GM19395 (cell line): ENCODE measurements at regions not wholly inside any gene's neighbourhood (a gene's known extent, or its start where the extent isn't known, plus 50 kb on each side); places are given as distances from the start of the nearest gene placed in this dataset.

Experiments
- ATAC-seq: cut with Tn5 transposase; IDR thresholded peaks from one replicate; pipeline ENCODE4 v1.9.1; 2021; ENCODE audit warnings: mild to moderate bottlenecking, moderate library complexity; ENCODE audit not compliant: unreplicated experiment

DNA sequence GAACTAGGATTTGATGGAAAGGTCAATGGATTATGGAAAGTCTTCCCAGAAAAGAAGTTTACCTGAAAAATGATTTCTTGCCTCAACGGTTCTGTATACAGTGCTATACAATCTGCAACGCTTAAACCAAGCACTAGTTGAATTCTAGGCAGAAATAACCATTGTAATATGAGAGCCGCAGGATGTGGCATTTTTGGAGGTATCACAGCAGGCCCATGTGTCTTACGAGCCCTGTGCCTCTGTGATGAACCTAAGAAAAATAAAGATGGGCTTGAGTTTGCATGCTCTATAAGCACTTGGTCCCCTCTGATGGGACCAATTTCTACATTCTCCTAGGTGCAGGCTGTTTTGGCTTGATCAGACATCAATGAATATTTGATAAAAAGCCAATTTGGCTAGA lies 78.7 kb upstream of the RFC3 start:
- ATAC-seq: no peak

GRCh38 chr13:33740134-33740538 lies 77.8 kb upstream of the RFC3 start:
- ATAC-seq: no peak

DNA sequence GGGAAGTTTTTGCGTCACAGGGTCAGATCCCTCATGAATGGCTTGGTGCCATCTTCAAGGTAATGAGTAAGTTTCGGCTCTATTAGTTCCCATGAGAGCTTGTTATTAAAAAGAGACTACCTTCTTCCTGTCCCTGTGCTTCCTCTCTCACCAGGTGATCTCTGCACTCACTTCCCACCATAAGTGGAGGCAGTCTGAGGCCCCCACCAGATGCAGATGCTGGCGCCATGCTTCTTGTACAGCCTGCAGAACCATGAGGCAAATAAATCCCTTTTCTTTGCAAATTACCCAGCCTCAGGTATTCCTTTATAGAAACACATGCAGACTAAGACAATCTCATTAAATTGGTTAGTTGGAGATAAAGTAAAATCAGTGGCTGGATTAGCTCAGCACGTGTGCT lies 75.6 kb upstream of the RFC3 start:
- no peak for ATAC-seq

- ATAC-seq: peak; percentile 77
These were observed 74.2 kb upstream of the RFC3 start for GRCh38 chr13:33743438-33744368.

DNA sequence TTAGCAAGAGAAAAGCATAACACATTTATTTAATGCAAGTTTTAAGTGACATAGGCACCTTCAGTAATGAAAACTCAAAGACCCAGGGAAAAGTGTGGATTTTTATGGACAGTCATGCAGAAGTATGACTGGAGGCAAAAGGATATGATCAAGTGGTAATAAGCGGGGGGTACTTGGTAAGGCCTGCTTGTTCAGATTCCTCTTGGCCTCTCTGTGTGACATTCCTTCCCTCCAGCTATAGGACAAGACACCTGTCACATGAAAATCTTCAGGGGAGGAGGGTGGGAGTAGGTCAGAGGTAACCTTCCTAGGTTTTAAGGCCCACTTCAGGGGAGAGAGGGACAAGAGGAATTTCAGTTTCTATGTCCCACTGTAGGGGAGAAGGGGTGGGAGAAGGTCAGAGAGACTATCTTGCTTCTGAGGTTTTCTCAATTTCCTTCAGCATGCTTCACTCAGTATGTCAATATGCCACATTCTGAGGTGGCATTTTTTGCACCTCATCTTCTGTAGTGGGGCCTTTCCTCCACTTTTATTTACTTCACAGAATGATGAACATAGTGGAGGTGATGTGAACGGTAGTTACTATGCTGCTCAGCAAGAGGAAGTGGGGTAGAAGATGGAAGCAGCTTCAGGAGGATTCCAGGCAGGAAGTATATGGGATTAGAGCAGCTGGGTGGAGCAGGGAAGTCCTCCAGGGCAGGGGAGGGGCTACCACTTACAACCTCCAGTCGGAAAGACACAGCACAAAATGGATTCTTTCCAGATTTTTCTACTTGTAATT lies 73.2 kb upstream of the RFC3 start:
- ATAC-seq: no peak

DNA sequence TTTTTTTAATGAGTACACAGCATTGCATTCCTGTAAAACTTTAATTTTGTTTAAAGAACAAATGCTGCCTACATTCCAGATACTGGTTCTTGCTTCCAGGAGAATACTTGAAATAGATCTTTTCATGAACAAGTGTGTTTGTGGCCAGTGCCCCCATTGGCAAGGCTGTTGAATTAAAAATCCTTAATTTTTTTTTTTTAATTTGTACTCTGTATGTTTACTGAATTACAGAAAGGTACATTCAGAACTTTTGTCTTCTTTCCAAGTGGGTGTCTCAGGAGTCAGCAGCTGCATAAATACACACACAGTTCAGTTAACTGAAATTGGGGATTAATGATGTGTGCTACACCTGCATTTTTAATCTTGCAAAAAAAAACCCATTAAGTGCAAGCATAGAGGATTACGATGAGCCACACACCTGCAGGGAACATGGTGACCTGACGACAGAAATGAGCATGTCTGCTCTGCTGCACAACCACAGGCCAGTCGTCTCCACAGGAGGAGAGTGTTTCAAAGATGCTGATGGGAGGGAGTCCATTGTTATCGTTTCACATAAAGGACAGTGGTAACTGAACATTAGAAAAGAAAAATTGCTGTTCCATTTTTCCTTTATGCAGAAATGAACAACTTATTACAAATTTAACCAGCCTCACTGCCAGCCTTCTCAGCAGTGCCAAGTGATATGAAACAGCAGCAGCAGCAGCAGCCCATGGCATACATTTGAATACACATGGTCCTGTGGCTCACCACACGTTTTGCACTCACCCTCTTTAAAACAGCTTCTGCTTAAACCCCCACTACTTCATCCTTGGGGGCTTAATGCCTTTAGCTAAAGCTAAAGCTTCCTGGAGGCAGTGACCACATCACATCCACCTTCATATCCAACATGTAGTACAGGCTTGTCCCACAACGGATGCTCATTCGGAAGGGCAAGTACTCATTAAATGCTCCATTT lies 72.3 kb upstream of the RFC3 start:
- peak; percentile 48 for ATAC-seq

- no peak for ATAC-seq
These were observed 71.1 kb upstream of the RFC3 start for GRCh38 chr13:33746867-33747266.

GRCh38 chr13:33751151-33751550 lies 66.8 kb upstream of the RFC3 start:
- no peak for ATAC-seq

GRCh38 chr13:33752094-33752493 lies 65.9 kb upstream of the RFC3 start:
- ATAC-seq: no peak

GRCh38 chr13:33752597-33752996 lies 65.4 kb upstream of the RFC3 start:
- ATAC-seq: no peak

GRCh38 chr13:33756929-33757328 lies 61.0 kb upstream of the RFC3 start:
- ATAC-seq: no peak

DNA sequence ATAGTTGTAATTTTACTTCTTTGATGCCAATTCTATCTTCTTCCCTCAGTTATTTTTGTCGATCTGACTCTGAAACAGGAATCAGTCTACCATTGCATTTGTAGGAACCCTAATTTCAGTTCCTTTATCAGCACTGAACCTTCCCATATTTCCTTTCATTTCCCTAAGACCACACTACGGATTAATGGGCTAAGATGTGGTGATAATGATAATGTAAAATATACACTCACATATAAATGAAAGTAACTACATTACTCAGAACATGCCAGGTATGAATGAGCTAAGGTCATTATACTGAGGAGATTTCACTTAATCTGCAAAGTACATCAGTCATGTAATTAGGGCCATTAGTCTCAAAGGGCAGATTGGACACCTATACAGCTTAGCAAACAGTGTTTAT lies 60.2 kb upstream of the RFC3 start:
- peak; percentile 76 for ATAC-seq

DNA sequence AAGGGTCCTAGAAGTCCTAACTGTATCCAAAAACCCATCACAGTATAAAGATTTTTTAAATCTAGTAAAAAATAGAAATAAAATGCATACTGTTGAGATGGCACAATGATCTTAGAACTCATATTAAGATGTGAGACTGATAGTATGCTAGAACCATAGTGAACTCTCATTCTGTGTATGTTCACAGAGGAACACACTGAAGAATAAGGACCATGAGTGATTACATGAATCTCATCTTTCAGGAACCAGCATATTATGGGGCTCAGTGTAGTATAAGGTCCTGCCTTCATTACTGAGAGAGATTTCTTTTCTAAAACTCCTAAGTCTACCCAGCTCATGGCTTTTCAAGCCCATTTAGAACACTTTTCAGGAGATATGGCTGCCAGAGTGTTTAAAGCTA lies 59.8 kb upstream of the RFC3 start:
- ATAC-seq: peak; percentile 82

DNA sequence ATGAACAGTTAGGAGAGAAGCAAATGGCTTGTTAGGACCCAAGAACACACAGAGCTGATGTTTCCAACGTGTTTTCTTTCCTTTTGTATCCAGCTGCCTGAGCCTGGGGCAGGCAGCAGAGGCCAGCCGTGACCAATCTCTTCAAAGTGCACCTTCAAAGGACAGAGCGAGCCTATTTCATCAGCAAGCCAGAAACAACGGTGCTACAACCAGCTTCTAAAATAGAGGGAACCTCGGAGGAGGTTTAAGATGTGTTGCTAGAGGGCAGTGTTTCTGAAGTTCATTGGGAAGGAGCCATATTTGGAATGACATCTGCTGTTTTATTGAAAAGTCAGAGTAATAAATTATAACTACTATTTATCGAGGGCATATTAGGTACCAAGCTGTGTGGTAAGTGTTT lies 56.2 kb upstream of the RFC3 start:
- ATAC-seq: no peak

DNA sequence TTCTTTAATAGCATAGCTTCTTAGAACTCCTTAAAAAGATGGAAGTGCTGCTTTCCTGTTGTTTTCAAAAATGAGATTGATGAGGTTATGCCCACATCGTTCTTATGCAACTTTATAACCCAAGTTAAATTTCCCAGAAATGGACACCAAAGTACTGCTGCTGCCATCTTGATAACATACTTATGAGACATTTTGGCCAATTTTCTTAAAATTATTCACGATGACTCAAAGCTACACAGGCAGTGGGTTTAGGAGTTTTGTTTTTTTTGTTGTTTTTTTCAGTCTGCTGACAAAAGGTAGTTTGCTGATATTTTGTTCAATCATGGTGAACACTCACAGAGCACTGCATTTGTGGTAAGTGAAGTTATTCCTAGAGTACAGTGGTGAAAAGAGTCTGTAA lies 54.9 kb upstream of the RFC3 start:
- no peak for ATAC-seq

DNA sequence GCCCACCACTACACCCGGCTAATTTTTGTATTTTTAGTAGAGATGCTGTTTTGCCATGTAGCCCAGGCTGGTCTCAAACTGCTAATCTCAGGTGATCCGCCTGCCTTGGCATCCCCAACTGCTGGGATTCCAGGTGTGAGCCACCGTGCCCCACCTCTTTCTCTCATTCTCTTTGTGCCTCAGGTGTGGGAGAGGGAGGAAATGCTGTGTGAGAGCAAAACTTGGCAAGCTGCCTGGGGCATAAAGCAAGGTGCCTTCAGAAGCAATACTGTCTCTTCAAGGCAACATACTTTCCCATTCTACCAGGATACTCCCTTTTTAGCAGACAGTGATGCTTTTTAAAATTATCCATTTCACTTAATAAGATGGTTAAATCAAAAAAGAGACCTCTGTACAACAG lies 53.2 kb upstream of the RFC3 start:
- ATAC-seq: no peak

DNA sequence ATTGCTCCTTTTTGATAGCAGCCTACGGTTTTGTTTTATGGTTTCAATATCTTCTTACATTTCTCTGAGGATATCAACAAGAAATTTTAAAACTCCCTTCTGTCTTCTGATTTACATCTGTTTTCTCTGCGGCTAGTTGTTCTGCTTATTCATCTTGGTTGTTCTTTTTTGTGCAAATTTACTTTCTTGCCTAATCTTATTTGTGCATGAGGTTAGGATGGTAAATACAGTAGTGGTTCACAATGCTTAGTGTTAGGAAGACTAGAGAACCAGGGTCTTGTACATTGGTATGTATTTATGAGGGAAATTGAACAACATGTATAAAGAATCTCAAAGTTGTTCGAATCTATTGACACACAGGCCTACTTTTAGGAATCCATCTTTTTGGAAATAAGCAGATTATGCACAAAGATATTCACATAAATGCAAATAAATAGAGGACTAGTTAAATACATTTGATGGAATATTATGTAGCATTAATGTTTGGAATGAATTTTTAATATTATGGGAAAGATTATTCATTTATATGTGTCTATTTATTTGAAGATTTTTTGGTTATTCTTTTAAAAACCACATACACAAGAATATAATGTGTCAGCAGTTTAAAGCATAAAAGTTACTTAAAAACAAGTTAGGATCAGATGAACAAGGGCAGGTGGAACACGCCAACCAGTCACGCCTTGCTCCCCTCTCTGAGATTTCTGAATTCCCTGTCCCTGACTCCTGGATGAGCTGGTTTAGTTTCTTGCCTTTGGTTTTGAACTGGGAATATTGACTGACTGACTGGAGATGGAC lies 51.4 kb upstream of the RFC3 start:
- ATAC-seq: no peak

- no peak for ATAC-seq
These were observed 50.8 kb upstream of the RFC3 start for GRCh38 chr13:33767140-33767539.
